HG02840 (cell line): ENCODE measurements at regions not wholly inside any gene's neighbourhood (a gene's known extent, or its start where the extent isn't known, plus 50 kb on each side); places are given as distances from the start of the nearest gene placed in this dataset.

Experiments
- ATAC-seq: cut with Tn5 transposase; IDR thresholded peaks from one replicate; pipeline ENCODE4 v1.9.1; 2021; ENCODE audit warnings: mild to moderate bottlenecking, moderate library complexity, moderate number of reproducible peaks; ENCODE audit not compliant: unreplicated experiment, low FRiP score

DNA sequence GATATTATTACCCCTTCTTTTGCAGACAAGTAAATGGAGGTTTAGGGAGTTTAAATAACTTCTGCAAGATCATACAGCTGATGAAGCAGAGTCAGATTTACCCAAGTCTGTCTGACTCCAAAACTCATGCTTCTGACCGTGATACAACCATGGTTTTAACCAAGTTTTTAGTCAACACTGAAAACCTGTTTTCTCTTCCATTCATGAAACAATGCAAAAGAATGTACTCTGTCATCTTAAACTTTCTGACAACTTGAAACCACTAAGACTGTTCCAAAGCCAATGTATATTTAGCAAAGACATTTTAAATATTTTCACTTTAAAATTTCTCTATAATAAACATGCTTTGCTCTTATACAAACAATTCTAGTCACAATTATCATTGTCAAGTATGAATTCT, 77.0 kb upstream of the RBMS3 start:
- no peak for ATAC-seq

DNA sequence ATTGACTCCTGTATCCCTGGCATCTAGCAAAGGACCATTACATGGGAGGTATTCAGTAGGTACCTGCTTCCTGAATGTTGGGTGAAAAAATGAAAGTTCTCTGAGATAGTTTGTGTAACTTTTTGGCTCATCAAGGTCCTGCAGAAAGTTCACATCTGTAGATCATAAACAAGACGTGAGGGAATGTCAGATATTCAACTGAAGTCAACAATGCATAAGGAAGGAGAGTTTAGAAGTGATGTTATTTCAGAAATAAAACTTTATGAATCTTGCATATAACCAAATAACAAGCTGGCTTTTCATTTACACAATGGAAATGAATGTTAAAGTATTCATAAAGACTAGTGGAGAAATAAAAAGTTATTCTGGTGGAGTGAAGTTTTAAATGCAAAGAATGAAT, 73.4 kb upstream of the RBMS3 start:
- no peak for ATAC-seq

- no peak for ATAC-seq
Observed at GRCh38 chr3:29212789-29213433, 68.0 kb upstream of the RBMS3 start.

DNA sequence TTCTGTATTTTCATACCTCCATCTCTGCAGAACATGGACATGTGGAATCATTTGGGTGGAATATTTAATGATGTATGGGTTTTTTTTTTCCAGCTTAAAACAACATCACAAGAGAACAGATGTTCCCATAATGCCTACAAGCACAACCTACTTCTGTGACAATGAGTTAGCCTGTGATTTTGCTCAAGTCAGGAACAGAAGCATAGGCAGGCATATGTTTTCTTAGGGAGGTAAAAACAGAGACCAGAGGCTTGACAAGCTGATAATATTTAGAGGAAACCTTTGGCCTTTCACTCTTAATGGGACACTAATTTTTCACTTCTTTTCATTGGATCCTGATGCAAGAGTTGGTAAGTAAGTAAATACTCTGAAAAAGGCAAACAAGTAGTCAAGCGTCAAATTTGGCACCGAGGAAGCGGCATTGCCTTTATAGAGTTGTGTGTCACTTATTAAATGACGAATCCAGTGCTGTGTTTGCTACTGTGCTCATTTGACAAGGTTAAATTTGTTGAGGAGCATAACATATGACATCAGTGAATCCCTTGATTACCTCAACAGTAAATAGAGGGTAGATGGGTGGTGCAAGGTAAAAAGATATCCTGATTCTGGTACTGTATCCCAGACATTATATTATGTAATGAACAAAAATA, 66.7 kb upstream of the RBMS3 start:
- no peak for ATAC-seq

GRCh38 chr3:29215948-29216347, 64.9 kb upstream of the RBMS3 start:
- no peak for ATAC-seq

DNA sequence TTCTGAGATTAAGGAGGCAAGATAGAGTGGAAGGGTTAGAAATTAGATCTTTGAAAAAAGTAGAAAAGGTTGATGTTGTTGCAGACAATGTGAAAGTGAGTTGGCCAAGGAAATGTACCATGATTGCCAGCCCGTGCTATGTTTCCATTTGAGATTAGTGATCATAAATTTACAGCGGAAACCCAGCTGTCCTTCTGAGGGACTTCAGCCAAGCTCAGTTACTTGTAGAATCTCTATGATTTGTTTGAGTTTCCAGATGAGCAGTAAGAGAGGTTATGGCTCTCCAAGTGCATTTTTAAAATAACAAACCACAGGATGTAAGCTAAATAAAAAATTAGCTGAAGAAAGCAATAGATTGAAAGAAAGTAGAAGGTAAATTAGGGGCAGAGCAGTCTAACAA, 54.2 kb upstream of the RBMS3 start:
- no peak for ATAC-seq

DNA sequence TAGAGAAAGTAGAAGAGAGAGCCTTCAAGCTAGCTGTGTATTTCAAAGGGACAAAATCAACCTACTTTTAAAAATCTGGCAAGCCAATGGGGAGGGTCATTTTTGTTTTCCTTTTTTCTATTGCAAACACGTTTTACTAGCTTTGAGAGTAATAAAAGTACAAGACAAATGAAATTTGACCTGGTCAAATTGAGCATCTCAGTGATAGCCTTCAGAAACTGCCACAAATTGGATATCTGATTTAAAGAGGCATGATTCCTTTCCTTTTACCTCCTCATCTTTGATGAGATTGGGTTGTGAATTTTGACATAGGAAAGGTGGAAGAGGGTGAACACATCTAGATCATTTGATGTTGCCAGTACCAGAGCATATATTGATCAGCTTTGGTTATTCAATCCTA, 53.6 kb upstream of the RBMS3 start:
- no peak for ATAC-seq
